ENCODE measurements at regions not wholly inside any gene's neighbourhood (a gene's known extent, or its start where the extent isn't known, plus 50 kb on each side); places are given as distances from the start of the nearest gene placed in this dataset.
"Not testable (repeated sequence)": the region's sequence is repeated elsewhere in the genome, so short reads cannot be mapped to it uniquely, and the experiment has no call there.

DNA sequence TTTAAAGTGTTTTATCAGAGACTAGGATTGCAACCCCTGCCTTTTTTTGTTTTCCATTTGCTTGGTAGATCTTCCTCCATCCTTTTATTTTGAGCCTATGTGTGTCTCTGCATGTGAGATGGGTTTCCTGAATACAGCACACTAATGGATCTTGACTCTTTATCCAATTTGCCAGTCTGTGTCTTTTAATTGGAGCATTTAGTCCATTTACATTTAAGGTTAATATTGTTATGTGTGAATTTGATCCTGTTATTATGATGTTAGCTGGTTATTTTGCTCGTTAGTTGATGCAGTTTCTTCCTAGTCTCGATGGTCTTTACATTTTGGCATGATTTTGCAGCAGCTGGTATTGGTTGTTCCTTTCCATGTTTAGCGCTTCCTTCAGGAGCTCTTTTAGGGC lies 114.6 kb upstream of the MYLIP start:
- not testable (repeated sequence) for TF ChIP-seq CTCF, POLR2A, EP300, POLR2AphosphoS5 (IDR thresholded peaks at IDR 0.05)

All from stomach (tissue), 4 donors.